ENCODE measurements at regions not wholly inside any gene's neighbourhood (a gene's known extent, or its start where the extent isn't known, plus 50 kb on each side); places are given as distances from the start of the nearest gene placed in this dataset.

GRCh38 chr3:59143447-59143846 lies 93.6 kb upstream of the CFAP20DC start:
- intact Hi-C loops (cut with DNase I) = no loop called here
- no peak for DNase-seq (ENCODE audit: low spot score)

DNA sequence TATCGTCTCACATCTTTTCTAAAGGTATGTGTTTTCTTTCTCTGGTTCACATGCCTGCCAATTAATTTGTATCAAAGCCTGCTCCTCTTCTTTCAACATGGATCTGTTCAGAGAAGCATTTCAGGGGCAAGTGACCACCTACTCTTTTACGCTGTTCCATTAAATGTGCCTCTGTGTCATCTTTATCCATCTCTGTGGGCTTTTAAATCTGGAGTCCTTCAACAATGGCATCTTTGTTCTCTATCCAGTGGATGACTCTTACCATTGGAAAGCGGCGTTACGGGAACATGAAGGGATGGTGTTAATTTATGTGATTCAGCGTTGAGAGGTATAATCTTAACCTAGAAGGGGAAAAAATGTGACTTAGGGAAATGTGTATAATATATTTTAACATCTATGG lies 92.7 kb upstream of the CFAP20DC start:
- DNase-seq (ENCODE audit: low spot score) = no peak
- intact Hi-C loops (cut with DNase I) = no loop called here

DNA sequence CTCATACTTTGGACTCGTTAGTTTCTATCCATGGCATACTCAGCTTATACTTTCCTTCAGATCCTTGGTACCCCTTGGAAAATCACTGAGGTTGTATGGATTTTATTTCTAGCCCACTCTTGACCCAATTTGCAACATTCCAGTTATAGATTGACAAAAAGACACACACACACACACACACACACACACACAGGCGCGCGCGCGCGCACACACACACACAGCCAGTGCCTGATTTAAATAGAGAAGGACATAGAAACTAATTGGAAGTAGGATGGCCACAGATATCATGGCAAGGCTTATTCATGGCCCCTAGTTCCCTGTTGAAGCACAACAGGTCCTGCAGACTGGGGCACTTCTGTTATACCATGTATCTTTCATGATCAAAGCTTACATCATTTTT lies 89.1 kb upstream of the CFAP20DC start:
- intact Hi-C loops (cut with DNase I) = no loop called here
- no peak for DNase-seq (ENCODE audit: low spot score)

- intact Hi-C loops (cut with DNase I) = no loop called here
- no peak for DNase-seq (ENCODE audit: low spot score)
Observed at GRCh38 chr3:59137415-59137814, 87.6 kb upstream of the CFAP20DC start.

DNA sequence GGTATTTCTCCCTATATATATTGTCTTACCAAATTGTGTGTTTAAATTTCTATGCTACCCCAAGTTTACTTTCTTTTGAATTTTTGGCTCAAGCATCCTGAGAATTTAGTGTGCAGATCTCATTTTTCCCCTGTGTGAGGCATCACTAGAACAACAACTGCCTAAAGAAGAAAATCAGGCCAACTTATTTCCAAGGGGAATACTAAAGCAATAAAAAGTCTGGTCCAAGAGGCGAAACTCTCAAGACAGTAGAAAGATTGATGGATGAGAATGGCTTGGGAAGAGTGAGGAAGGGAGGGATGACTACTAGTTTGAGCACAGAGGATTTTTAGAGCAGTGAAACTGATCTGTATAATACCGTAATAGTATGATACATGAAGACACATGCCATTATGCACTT lies 86.3 kb upstream of the CFAP20DC start:
- no peak for DNase-seq (ENCODE audit: low spot score)
- intact Hi-C loops (cut with DNase I) = no loop called here

DNA sequence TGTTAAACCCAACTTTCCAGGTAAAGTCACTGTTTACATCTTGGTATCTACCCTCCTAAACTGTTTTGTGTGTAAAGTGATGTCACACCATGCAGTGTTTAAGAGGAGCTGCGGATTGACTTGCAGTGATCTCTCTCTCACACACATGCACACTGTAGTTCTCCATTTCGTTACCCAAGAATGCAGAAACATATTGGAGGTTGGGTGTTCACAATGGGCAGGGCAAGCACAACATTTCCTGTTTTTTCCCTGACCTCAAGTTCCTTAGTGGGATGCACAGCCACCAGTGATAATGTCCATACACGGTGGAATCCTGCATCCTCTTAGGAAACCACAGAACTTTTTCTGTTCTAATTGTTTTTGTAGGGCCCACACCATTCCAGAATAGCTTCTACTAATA lies 85.3 kb upstream of the CFAP20DC start:
- no peak for DNase-seq (ENCODE audit: low spot score)
- intact Hi-C loops (cut with DNase I) = no loop called here

DNA sequence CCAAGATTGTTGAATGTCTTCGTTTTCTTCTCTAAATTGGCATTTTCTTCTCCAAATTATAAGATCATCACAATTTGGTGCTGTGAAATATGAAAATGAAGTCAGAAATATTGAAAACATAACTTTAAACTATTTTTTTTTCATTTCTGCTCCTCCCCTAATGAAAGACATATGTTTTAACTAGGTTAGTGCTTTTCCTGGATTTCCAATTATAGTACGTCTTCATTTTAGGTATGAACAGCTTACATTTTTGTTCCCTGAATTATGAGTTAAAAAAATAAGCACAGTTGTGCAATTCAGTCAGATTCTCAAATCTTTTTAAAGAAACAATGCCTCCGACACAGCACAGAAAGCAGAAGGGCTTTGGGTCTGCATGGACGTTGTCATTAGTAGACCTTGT lies 83.5 kb upstream of the CFAP20DC start:
- intact Hi-C loops (cut with DNase I) = no loop called here
- DNase-seq (ENCODE audit: low spot score) = no peak

GRCh38 chr3:59131016-59131766 lies 81.4 kb upstream of the CFAP20DC start:
- DNase-seq (ENCODE audit: low spot score) = no peak
- intact Hi-C loops (cut with DNase I) = no loop called here

DNA sequence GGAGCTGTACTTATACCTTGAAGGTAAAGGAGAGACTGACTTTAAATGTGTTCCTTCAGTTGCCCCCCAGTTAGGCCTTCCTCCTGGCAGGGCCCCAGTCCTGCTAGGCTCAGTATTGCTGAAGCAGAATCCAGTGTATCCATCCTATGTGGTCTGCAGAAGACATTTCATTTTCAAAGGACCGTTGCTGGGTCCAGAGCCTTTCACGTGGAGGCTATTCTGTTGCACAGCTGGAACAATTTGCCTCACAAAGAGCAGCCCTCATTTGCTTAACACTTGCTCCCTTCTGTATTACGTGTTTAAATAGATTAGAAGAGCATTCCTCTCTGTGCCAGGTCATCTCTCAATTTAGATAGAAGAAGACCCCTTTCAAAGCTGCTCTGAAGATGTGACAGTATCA lies 78.9 kb upstream of the CFAP20DC start:
- no peak for DNase-seq (ENCODE audit: low spot score)
- intact Hi-C loops (cut with DNase I) = no loop called here

- intact Hi-C loops (cut with DNase I) = no loop called here
- no peak for DNase-seq (ENCODE audit: low spot score)
Observed at GRCh38 chr3:59127071-59127470, 77.2 kb upstream of the CFAP20DC start.

- no peak for DNase-seq (ENCODE audit: low spot score)
- intact Hi-C loops (cut with DNase I) = no loop called here
Observed at GRCh38 chr3:59126446-59126845, 76.6 kb upstream of the CFAP20DC start.

GRCh38 chr3:59121346-59122144 lies 71.7 kb upstream of the CFAP20DC start:
- intact Hi-C loops (cut with DNase I) = no loop called here

GRCh38 chr3:59118928-59119327 lies 69.1 kb upstream of the CFAP20DC start:
- intact Hi-C loops (cut with DNase I) = no loop called here
- DNase-seq (ENCODE audit: low spot score) = no peak

More at GRCh38 chr3:59121346-59122144, 71.7 kb upstream of the CFAP20DC start:
- DNase-seq (ENCODE audit: low spot score) = no peak

DNA sequence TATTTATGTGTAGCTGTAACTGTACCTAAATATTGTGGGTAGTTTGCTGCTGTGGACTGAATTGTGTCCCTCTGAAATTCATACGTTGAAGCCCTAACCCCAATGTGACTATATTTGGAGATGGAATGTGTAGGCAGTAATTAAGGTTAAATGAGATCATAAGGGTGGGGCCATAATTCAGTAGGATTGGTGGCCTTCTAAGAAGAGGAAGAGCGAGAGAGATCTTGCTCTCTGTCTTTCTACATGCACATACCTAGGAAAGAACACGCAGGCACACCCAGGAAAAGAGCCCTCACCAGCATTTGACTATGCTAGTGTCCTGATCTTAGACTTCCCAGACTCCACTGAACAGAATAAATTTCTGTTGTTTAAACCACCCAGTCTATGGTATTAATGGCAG lies 67.6 kb upstream of the CFAP20DC start:
- intact Hi-C loops (cut with DNase I) = no loop called here
- no peak for DNase-seq (ENCODE audit: low spot score)

DNA sequence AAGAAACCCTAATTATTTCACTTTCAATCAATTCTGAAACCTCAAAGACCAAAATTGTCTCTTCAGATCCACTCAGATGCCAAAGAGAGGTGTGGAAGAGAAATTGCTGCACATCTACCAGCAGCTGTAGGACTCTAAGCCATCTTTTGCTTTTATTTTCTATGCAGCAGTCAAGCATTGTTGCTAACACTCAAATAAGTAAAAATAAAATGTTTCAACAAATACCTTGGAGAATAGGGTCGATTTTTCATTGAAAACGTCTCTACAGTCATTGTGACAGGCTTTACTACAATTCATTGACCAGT lies 66.4 kb upstream of the CFAP20DC start:
- intact Hi-C loops (cut with DNase I) = no loop called here
- DNase-seq (ENCODE audit: low spot score) = no peak

DNA sequence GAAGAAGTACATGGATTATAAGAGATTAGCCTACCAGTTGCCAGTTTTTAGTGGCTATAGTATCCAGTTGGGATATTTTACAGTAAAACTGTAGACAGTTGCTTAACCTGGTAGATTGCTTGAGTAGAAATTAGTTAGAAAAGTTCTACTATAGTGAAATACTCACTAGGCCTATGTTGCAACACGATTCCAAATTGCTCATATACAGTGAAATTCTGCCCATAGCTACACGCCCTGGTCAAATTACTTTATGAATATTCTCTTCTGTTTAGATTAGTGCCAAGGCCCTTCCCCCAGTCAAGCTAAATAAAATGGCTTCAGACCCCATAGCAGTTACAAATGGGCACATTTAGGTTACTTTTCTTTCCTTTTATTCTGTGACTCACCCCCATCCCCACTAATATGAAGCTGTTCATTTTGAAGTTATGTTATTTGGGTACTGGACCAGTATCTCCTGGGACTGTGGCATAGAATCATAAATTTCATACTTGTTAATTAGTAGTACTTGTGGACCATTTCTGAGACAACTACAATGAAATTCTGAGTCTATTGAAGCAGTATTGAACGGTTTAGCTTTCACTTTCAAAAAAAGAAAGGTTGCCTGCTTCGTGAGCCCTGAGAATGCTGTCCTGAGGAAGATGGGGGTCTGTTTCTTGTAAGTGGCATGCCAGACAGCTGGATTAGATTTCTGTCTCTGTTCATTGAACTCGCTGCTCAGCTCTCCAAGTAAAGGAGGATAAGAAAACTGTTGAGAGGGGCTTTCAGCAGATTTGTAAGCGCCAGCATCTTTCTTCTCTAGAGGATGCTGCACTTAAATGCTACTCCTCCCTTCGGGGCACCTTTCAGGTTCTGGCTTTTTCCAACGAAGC lies 65.8 kb upstream of the CFAP20DC start:
- intact Hi-C loops (cut with DNase I) = no loop called here
- no peak for DNase-seq (ENCODE audit: low spot score)

DNA sequence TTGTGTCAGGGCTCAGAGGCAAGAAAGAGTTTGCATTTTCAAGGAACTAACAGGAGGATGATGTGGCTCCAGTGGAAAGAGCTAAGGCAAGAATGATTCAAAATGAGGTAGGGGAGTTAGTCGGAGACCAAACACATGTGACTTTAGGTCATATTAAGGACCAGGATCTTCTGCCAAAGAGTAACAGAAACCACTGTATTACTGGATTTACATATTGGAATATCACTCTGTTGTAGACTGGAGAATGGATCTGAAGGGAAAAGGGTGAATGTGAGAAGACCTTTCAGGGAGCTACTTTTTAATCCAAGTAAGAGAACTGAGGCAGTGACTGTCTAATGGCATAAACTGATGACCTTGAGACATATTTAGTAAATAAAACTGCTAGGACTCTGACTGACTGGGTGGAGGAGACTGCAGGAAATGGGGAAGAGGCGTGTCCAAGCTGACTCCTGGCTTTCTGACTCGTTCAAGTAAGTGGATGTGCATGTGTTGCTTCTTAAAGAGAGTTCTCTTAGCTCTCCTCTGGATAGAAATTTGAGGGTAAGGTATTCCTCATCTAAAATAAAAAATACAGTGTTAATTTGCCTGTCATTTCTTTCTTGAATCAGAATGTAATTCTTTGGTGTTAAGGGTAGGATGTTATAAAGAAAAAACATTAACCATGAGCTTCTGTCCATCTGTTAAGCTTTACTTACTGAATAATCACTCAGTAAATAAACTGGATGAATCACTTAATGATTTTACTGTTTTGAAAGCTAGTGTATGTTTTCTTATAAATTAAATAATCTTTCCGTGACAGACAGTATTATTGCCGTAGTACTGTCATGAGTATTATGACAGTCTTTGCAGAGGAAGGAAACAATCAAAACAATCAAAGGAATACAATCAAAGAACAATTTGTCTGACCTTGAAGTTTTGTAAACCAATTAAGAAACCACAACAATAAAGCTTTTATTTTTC lies 58.3 kb upstream of the CFAP20DC start:
- DNase-seq (ENCODE audit: low spot score) = no peak
- intact Hi-C loops (cut with DNase I) = no loop called here

DNA sequence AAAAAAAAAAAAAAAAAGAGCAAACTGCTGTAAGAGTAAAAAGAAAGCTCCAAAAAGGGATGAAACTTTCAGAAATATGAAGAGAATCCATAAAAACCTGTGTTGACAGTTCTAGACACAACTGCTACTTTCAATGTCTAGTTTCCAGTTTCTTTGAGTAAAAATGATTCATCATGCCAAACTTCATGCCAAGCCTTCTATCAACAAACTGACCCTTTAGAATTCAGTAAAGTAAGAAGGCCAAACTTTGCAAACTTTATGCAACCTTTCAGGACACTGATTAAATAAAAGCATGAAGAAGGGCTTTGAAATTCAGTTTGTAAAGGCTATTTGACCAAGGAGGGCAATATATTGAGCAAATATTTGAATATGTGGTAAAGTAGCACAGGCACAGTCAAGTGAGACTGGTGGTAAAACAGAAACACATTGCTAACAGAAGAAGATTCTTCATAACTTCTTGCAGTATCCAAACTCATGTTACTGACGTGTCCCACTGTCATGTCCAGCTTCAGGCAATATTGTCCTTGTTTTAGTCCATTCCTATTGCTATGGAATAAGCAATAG lies 56.3 kb upstream of the CFAP20DC start:
- no peak for DNase-seq (ENCODE audit: low spot score)
- intact Hi-C loops (cut with DNase I) = no loop called here

DNA sequence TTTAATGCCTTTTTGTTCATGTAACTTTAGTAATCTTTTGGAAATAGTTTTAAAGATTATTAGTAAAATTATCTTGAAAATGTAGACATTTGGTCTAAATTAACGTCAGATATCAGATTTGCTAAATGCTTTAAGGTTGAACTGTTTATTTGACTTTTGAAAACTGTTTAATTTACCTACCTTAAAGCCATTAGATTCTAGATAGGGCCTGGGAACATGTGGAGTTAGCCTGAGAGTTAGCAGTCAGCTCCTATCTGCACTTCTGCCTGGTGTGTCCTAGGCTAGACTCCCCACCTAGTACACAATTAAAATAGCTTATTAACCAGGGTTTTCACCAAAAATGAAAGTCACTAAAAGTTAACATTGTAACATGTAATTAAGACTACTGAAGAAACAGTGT lies 53.7 kb upstream of the CFAP20DC start:
- intact Hi-C loops (cut with DNase I) = no loop called here
- no peak for DNase-seq (ENCODE audit: low spot score)

All from cardiac septum (tissue), 1 donor.